Ectodermal cell (in vitro differentiated cells): ENCODE measurements at regions not wholly inside any gene's neighbourhood (a gene's known extent, or its start where the extent isn't known, plus 50 kb on each side); places are given as distances from the start of the nearest gene placed in this dataset.

Experiments
- H3K27ac ChIP-seq: 2 replicates; pipeline ENCODE4 v1.7.0; 2013; ENCODE audit warnings: mild to moderate bottlenecking, low read depth, low read length; ENCODE audit not compliant: insufficient read depth, poor library complexity, severe bottlenecking
- H3K27me3 ChIP-seq: 2 replicates; pipeline ENCODE4 v1.7.0; 2013; ENCODE audit warnings: mild to moderate bottlenecking, low read length; ENCODE audit not compliant: insufficient read depth, control insufficient read depth, poor library complexity, severe bottlenecking
- H3K36me3 ChIP-seq: one replicate; pipeline ENCODE4 v1.7.0; 2013; ENCODE audit warnings: low read length; ENCODE audit not compliant: control insufficient read depth, insufficient read depth
- H3K4me1 ChIP-seq: one replicate; pipeline ENCODE4 v1.7.0; 2013; ENCODE audit warnings: low read length; ENCODE audit not compliant: control insufficient read depth, insufficient read depth
- H3K4me3 ChIP-seq: 2 replicates; pipeline ENCODE4 v1.7.0; 2013; ENCODE audit warnings: low read depth, low read length, control low read depth; ENCODE audit not compliant: insufficient read depth
- H3K9me3 ChIP-seq: 2 replicates; pipeline ENCODE4 v1.7.0; 2013; ENCODE audit warnings: mild to moderate bottlenecking, low read length, moderate library complexity; ENCODE audit not compliant: control insufficient read depth
- WGBS, 2 experiments: methylation state at CpG; one replicate each; pipeline ENCODE4 v1.1.7; 2013; ENCODE audit warnings: missing lambda C conversion rate in 2 of 2; 5-methylcytosine and 5-hydroxymethylcytosine counted together

- Histone ChIP-seq H3K27me3 (no peaks in the 10 kb centered on the region), H3K36me3 (no peaks in the 10 kb centered on the region), H3K27ac (no peak overlapping the region), H3K4me1 (peaks cover 4% of the 10 kb centered on the region), H3K9me3 (no peaks in the 10 kb centered on the region), H3K4me3 (no peak overlapping the region)
- 45 to 54% methylated on average over 4 to 5 of the region's 6 CpGs for WGBS, 2 experiments
Observed at GRCh38 chr10:128505346-128505745, 379.1 kb upstream of the MKI67 start.

- WGBS, 2 experiments: 97 to 100% methylated on average over 2 of the region's 2 CpGs
- Histone ChIP-seq H3K27ac (no peak overlapping the region), H3K27me3 (no peaks in the 10 kb centered on the region), H3K4me3 (no peak overlapping the region), H3K4me1 (peaks cover 4% of the 10 kb centered on the region), H3K36me3 (no peaks in the 10 kb centered on the region), H3K9me3 (no peaks in the 10 kb centered on the region)
Observed at GRCh38 chr10:128506423-128506822, 380.2 kb upstream of the MKI67 start.

- no peak overlapping the region for H3K4me3 ChIP-seq
- no peaks in the 10 kb centered on the region for H3K9me3 ChIP-seq
- peaks cover 4% of the 10 kb centered on the region for H3K4me1 ChIP-seq
- no peaks in the 10 kb centered on the region for H3K36me3 ChIP-seq
- WGBS, 2 experiments: 88 to 97% methylated on average over 2 of the region's 2 CpGs
- no peaks in the 10 kb centered on the region for H3K27me3 ChIP-seq
- H3K27ac ChIP-seq: no peak overlapping the region
Observed at GRCh38 chr10:128507066-128507465, 380.8 kb upstream of the MKI67 start.

- no peak overlapping the region for H3K27ac ChIP-seq
- H3K36me3 ChIP-seq: no peaks in the 10 kb centered on the region
- H3K4me3 ChIP-seq: no peak overlapping the region
- WGBS, 2 experiments: 86 to 90% methylated on average over 11 of the region's 11 CpGs
- H3K27me3 ChIP-seq: no peaks in the 10 kb centered on the region
- no peaks in the 10 kb centered on the region for H3K9me3 ChIP-seq
- no peaks in the 10 kb centered on the region for H3K4me1 ChIP-seq
Observed at GRCh38 chr10:128511284-128511683, 385.1 kb upstream of the MKI67 start.

- no peaks in the 10 kb centered on the region for H3K36me3 ChIP-seq
- WGBS, 2 experiments: 91 to 94% methylated on average over 7 of the region's 7 CpGs
- no peak overlapping the region for H3K4me3 ChIP-seq
- H3K27me3 ChIP-seq: no peaks in the 10 kb centered on the region
- no peaks in the 10 kb centered on the region for H3K9me3 ChIP-seq
- no peaks in the 10 kb centered on the region for H3K4me1 ChIP-seq
- H3K27ac ChIP-seq: no peak overlapping the region
Observed at GRCh38 chr10:128512767-128513166, 386.5 kb upstream of the MKI67 start.

GRCh38 chr10:128514536-128514935, 388.3 kb upstream of the MKI67 start:
- no peaks in the 10 kb centered on the region for H3K36me3 ChIP-seq
- 89% methylated on average over 6 of the region's 6 CpGs for WGBS, 2 experiments
- no peak overlapping the region for H3K4me3 ChIP-seq
- H3K4me1 ChIP-seq: no peaks in the 10 kb centered on the region
- H3K27me3 ChIP-seq: no peaks in the 10 kb centered on the region
- no peaks in the 10 kb centered on the region for H3K9me3 ChIP-seq
- no peak overlapping the region for H3K27ac ChIP-seq

GRCh38 chr10:128516180-128516579, 390.0 kb upstream of the MKI67 start:
- Histone ChIP-seq H3K27ac (no peak overlapping the region), H3K4me3 (no peak overlapping the region), H3K27me3 (no peaks in the 10 kb centered on the region), H3K4me1 (no peaks in the 10 kb centered on the region), H3K9me3 (no peaks in the 10 kb centered on the region), H3K36me3 (no peaks in the 10 kb centered on the region)
- WGBS, 2 experiments: 89 to 96% methylated on average over 3 of the region's 3 CpGs

GRCh38 chr10:128517167-128517566, 390.9 kb upstream of the MKI67 start:
- Histone ChIP-seq H3K27me3 (no peaks in the 10 kb centered on the region), H3K9me3 (no peaks in the 10 kb centered on the region), H3K4me3 (no peak overlapping the region), H3K27ac (no peak overlapping the region), H3K36me3 (no peaks in the 10 kb centered on the region), H3K4me1 (no peaks in the 10 kb centered on the region)
- 91 to 96% methylated on average over 11 of the region's 11 CpGs for WGBS, 2 experiments

GRCh38 chr10:128518000-128518399, 391.8 kb upstream of the MKI67 start:
- Histone ChIP-seq H3K36me3 (no peaks in the 10 kb centered on the region), H3K27me3 (no peaks in the 10 kb centered on the region), H3K9me3 (no peaks in the 10 kb centered on the region), H3K4me1 (no peaks in the 10 kb centered on the region), H3K27ac (no peak overlapping the region), H3K4me3 (no peak overlapping the region)
- 94 to 95% methylated on average over 11 of the region's 11 CpGs for WGBS, 2 experiments

- 80 to 85% methylated on average over 6 of the region's 6 CpGs for WGBS, 2 experiments
- Histone ChIP-seq H3K27ac (no peak overlapping the region), H3K36me3 (no peaks in the 10 kb centered on the region), H3K9me3 (no peaks in the 10 kb centered on the region), H3K4me3 (no peak overlapping the region), H3K27me3 (no peaks in the 10 kb centered on the region), H3K4me1 (no peaks in the 10 kb centered on the region)
Observed at GRCh38 chr10:128519581-128519980, 393.4 kb upstream of the MKI67 start.

- Histone ChIP-seq H3K4me1 (no peaks in the 10 kb centered on the region), H3K36me3 (no peaks in the 10 kb centered on the region), H3K27me3 (no peaks in the 10 kb centered on the region), H3K27ac (no peak overlapping the region), H3K9me3 (no peaks in the 10 kb centered on the region), H3K4me3 (no peak overlapping the region)
- 93% methylated on average over 11 of the region's 11 CpGs for WGBS, 2 experiments
Observed at GRCh38 chr10:128520211-128520815, 394.1 kb upstream of the MKI67 start.
